Breast epithelium (tissue), 3 donors: ENCODE measurements at regions not wholly inside any gene's neighbourhood (a gene's known extent, or its start where the extent isn't known, plus 50 kb on each side); places are given as distances from the start of the nearest gene placed in this dataset.

ENCODE experiments used
- POLR2A ChIP-seq: fragments of 450-650 bp; IDR thresholded peaks from one replicate; pipeline ENCODE4 v1.6.1; 2016; ENCODE audit warnings: antibody characterized with exemption, mild to moderate bottlenecking, moderate library complexity
- POLR2AphosphoS5 ChIP-seq, 3 donors: sonication (generic); formaldehyde crosslinking; IDR thresholded peaks; one replicate each; pipeline ENCODE4 v1.6.1; 2017; ENCODE audit warnings: antibody characterized with exemption in 3 of 3
- TF ChIP-seq, protein P1 (sequence below), 3 donors: fragments of 450-650 bp; IDR thresholded peaks; one replicate each; pipeline ENCODE4 v1.5.1; 2016 to 2017; ENCODE audit warnings: antibody characterized with exemption in 3 of 3, mild to moderate bottlenecking in 3 of 3, moderate library complexity in 3 of 3

GRCh38 chr1:218611916-218612585 is 266.9 kb downstream of the TGFB2 start:
- TF ChIP-seq, protein P1, sequence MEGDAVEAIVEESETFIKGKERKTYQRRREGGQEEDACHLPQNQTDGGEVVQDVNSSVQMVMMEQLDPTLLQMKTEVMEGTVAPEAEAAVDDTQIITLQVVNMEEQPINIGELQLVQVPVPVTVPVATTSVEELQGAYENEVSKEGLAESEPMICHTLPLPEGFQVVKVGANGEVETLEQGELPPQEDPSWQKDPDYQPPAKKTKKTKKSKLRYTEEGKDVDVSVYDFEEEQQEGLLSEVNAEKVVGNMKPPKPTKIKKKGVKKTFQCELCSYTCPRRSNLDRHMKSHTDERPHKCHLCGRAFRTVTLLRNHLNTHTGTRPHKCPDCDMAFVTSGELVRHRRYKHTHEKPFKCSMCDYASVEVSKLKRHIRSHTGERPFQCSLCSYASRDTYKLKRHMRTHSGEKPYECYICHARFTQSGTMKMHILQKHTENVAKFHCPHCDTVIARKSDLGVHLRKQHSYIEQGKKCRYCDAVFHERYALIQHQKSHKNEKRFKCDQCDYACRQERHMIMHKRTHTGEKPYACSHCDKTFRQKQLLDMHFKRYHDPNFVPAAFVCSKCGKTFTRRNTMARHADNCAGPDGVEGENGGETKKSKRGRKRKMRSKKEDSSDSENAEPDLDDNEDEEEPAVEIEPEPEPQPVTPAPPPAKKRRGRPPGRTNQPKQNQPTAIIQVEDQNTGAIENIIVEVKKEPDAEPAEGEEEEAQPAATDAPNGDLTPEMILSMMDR (IDR thresholded peaks at IDR 0.05) = no peak
- TF ChIP-seq POLR2A (no peak), POLR2AphosphoS5 (IDR thresholded peaks at IDR 0.05) (no peak)
